AG04450 (cell line): ENCODE measurements at regions not wholly inside any gene's neighbourhood (a gene's known extent, or its start where the extent isn't known, plus 50 kb on each side); places are given as distances from the start of the nearest gene placed in this dataset.

ENCODE experiments used
- CTCF ChIA-PET: fragments of 300-600, 350-600 bp; formaldehyde crosslinking; extraction: SDS; loops from one replicate; lab custom pipeline; 2022; ENCODE audit warnings: antibody characterized with exemption, inconsistent platforms; lab: Charles Lee
- POLR2A ChIA-PET: fragments of 350-600 bp; formaldehyde crosslinking; extraction: SDS; loops from one replicate; lab custom pipeline; 2021; ENCODE audit warnings: antibody characterized with exemption, inconsistent platforms; lab: Yijun Ruan, JAX
- DNase-seq: peaks from one replicate; pipeline ENCODE4 v3.0.0-alpha.2; 2011; ENCODE audit warnings: low read depth, low spot score
- H3K27ac ChIP-seq: one replicate; pipeline ENCODE4 v1.5.1; 2012; ENCODE audit warnings: low read depth, low read length, control low read depth
- H3K27me3 ChIP-seq: one replicate; pipeline ENCODE4 v1.6.0; 2012; ENCODE audit warnings: low read length; ENCODE audit not compliant: control insufficient read depth, insufficient read depth
- H3K4me3 ChIP-seq: 2 replicates; pipeline ENCODE4 v1.5.1; 2011; ENCODE audit warnings: mild to moderate bottlenecking, low read depth, low read length, control low read depth
- H3K9me3 ChIP-seq: 2 replicates; pipeline ENCODE4 v1.5.1; 2012; ENCODE audit warnings: low read length; ENCODE audit not compliant: control insufficient read depth, insufficient read depth
- CTCF ChIP-seq: IDR thresholded peaks from 2 replicates; pipeline ENCODE4 v1.5.1; 2011; ENCODE audit warnings: low read depth, low read length, control low read depth, inconsistent platforms

DNA sequence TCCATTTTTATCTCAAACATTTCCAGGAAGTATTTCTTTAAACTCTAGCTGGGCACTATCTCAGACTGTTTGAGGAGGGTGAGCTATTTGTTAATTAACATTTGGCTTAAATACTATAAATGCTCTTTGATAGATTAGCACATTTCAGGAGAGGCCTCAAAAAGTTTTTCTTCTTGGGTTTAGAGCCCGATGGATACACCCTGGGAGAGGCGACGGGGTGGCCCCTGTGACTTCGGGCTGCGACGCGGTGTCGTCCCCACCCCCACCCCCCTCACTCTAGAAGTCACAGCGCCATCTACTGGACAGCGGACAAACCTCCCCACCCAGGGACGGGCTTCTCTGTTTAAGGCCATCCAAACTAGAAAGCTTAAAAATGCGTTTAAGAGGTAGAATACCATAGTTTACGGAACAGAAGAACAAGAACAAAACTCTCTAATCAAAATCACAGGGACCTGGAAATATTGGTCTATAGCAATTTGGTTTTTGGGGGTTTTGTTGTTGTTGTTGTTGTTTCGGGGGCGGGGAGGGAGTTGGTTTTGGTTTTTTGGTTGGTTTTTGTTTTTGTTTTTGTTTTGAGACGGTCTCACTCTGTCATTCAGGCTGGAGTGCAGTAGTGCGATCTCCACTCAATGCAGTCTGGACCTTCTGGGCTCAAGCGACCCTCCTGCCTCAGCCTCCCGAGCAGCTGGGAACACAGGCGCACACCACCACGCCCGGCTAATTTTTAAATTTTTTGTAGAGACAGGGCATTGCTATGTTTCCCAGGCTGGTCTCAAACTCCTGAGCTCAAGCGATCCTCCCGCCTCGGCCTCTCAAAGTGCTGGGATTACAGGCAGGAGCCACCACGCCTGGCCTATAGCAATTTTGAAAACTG lies 254.4 kb downstream of the C16orf95 start:
- peak; percentile 91 for TF ChIP-seq CTCF
- Histone ChIP-seq H3K27me3 (peaks cover 2% of the 10 kb centered on the region), H3K4me3 (peak overlapping the region; percentile 37), H3K9me3 (peaks cover 5% of the 10 kb centered on the region; the same call in 1 of the 2 replicates), H3K27ac (no peak overlapping the region)
- CTCF ChIA-PET: interaction anchor here (0.5 to 6.0 kb wide), 85 partner anchors 9 to 1241 kb away, joined by 3 to 148 read pairs (median 4); no protein-coding TSS in a partner anchor
- POLR2A ChIA-PET: interaction anchor here (0.6 to 0.7 kb wide), 3 partner anchors 36 to 455 kb away, joined by 3 to 4 read pairs (median 3); no protein-coding TSS in a partner anchor
- no peak for DNase-seq

GRCh38 chr16:87063543-87063942 lies 253.6 kb downstream of the C16orf95 start:
- no peak for TF ChIP-seq CTCF
- ChIA-PET CTCF (interaction anchor here (0.8 to 6.0 kb wide), 29 partner anchors 8 to 505 kb away, joined by 3 to 148 read pairs (median 8); no protein-coding TSS in a partner anchor), POLR2A (interaction anchor here (0.6 kb wide), 1 partner anchor 36 kb away, joined by 3 read pairs; no protein-coding TSS in a partner anchor)
- no peak overlapping the region for H3K4me3 ChIP-seq
- peaks cover 2% of the 10 kb centered on the region for H3K27me3 ChIP-seq
- no peak overlapping the region for H3K27ac ChIP-seq
- H3K9me3 ChIP-seq: peaks cover 3% of the 10 kb centered on the region; the same call in 1 of the 2 replicates
- DNase-seq: no peak

DNA sequence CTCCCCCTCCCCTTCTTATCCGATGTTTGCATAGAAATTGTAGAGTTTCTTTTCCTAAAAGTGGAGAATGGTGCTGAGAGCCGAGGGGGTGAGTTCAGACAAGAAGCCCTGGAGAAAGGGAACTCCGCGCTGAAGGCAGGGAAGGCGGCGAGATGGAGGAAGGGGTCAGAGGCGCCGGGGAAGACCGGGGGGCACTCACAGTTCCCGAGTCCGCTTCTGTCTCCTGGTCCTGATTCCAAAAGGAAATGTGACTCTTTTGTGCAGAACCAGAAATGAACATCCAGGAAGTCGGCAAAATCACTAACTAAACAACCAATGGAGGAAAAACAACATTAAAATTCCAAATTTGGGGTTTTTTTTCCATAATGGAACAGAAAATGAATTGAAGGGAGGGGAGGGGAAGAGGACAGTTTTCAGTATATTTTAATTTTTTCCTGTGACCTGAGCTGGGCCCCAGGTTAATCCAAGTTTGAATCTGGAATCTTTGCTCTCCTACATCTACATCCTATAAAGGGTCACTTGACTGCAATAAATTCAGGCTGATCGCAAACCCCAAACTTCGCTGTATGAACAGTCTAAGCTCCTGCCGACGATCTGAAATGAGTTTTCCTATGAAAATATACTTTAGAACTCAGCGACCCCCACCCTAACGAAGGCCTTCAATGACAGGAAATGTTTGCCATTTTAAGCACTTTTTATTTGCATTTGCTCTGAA lies 252.3 kb downstream of the C16orf95 start:
- no peak for TF ChIP-seq CTCF
- POLR2A ChIA-PET: interaction anchor here (0.6 kb wide), 1 partner anchor 480 kb away, joined by 3 read pairs; no protein-coding TSS in a partner anchor
- Histone ChIP-seq H3K27me3 (peaks cover 5% of the 10 kb centered on the region), H3K4me3 (no peak overlapping the region), H3K27ac (no peak overlapping the region), H3K9me3 (peaks cover 3% of the 10 kb centered on the region; the same call in 1 of the 2 replicates)
- no peak for DNase-seq
- CTCF ChIA-PET: interaction anchor here (1.4 to 1.6 kb wide), 2 partner anchors 500 to 502 kb away, joined by 4 read pairs; no protein-coding TSS in a partner anchor

GRCh38 chr16:87065446-87066132 lies 251.6 kb downstream of the C16orf95 start:
- no peak for DNase-seq
- ChIA-PET CTCF (interaction anchor here (1.4 to 1.6 kb wide), 2 partner anchors 501 to 502 kb away, joined by 4 read pairs; no protein-coding TSS in a partner anchor), POLR2A (interaction anchor here (0.6 kb wide), 1 partner anchor 481 kb away, joined by 3 read pairs; no protein-coding TSS in a partner anchor)
- no peak for TF ChIP-seq CTCF
- Histone ChIP-seq H3K9me3 (peaks cover 3% of the 10 kb centered on the region; the same call in 1 of the 2 replicates), H3K4me3 (no peak overlapping the region), H3K27me3 (peaks cover 11% of the 10 kb centered on the region), H3K27ac (no peak overlapping the region)
